Activated B cell treated with CpG ODN at 0.5 μM for 24 hours (primary cell): ENCODE measurements at regions not wholly inside any gene's neighbourhood (a gene's known extent, or its start where the extent isn't known, plus 50 kb on each side); places are given as distances from the start of the nearest gene placed in this dataset.

ENCODE experiments used
- ATAC-seq: fragments of 200-7000 bp; cut with Tn5 transposase; one replicate; pipeline ENCODE4 v1.10.0; 2021; ENCODE audit warnings: low read depth, mild to moderate bottlenecking, moderate library complexity
- CTCF ChIA-PET: fragments of 350-600 bp; sonication (Branson Sonifier 250); formaldehyde crosslinking; loops from one replicate; lab custom pipeline; 2021; ENCODE audit warnings: antibody characterized with exemption; lab: Charles Lee
- POLR2A ChIA-PET: fragments of 350-600 bp; sonication (Branson Sonifier 250); formaldehyde crosslinking; loops from one replicate; lab custom pipeline; 2021; ENCODE audit warnings: antibody characterized with exemption; lab: Charles Lee
- DNase-seq: peaks from one replicate; pipeline ENCODE4 v3.0.0; 2022
- H3K27ac Mint-ChIP-seq: one replicate; pipeline ENCODE4 v1.8.0; 2020; ENCODE audit warnings: mixed read lengths
- H3K27me3 Mint-ChIP-seq: one replicate; pipeline ENCODE4 v1.8.0; 2021; ENCODE audit warnings: mixed read lengths
- H3K36me3 Mint-ChIP-seq: one replicate; pipeline ENCODE4 v1.8.0; 2021; ENCODE audit warnings: low read depth, mixed read lengths
- H3K4me1 Mint-ChIP-seq: one replicate; pipeline ENCODE4 v1.8.0; 2021; ENCODE audit warnings: mixed read lengths
- H3K4me3 Mint-ChIP-seq: one replicate; pipeline ENCODE4 v1.8.0; 2020; ENCODE audit warnings: mild to moderate bottlenecking, mixed read lengths
- H3K9me3 Mint-ChIP-seq: one replicate; pipeline ENCODE4 v1.8.0; 2020; ENCODE audit warnings: mixed read lengths
- intact Hi-C: fragments of 100-400 bp; cut with micrococcal nuclease; formaldehyde crosslinking; loops from one replicate; pipeline ENCODE4 v1.15.1; 2024
- TF ChIP-seq, protein P1 (sequence below): fragments of 200-600 bp; IDR thresholded peaks from one replicate; pipeline ENCODE4 v1.8.0; 2022; ENCODE audit warnings: antibody characterized with exemption, mild to moderate bottlenecking

DNA sequence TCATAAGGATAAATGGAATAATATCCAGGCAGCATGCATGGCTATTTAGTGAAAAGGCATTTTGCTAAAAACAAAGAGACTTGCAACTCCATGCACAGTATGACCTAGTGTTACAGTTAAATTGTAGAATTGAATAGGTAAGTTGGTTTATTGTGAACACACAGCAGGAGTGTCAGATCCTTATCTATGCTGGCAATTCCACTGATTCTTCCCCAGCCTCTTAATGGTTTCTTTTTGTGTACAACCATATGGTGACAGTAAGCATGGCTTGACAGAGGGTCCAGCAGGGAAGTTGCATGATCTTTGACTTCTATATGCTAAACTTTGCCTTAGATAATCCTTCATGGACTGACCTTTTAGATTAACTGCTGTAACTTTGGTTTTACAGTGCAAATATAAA lies 936.6 kb upstream of the EPHA5 start:
- CTCF ChIA-PET, result no interaction called here
- intact Hi-C loops, result no loop called here
- no peak for ATAC-seq
- TF ChIP-seq, protein P1, sequence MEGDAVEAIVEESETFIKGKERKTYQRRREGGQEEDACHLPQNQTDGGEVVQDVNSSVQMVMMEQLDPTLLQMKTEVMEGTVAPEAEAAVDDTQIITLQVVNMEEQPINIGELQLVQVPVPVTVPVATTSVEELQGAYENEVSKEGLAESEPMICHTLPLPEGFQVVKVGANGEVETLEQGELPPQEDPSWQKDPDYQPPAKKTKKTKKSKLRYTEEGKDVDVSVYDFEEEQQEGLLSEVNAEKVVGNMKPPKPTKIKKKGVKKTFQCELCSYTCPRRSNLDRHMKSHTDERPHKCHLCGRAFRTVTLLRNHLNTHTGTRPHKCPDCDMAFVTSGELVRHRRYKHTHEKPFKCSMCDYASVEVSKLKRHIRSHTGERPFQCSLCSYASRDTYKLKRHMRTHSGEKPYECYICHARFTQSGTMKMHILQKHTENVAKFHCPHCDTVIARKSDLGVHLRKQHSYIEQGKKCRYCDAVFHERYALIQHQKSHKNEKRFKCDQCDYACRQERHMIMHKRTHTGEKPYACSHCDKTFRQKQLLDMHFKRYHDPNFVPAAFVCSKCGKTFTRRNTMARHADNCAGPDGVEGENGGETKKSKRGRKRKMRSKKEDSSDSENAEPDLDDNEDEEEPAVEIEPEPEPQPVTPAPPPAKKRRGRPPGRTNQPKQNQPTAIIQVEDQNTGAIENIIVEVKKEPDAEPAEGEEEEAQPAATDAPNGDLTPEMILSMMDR, result no peak
- POLR2A ChIA-PET, result no interaction called here
- no peaks in the 10 kb centered on the region for H3K4me1 Mint-ChIP-seq
- no peak for DNase-seq
- H3K27me3 Mint-ChIP-seq, result no peaks in the 10 kb centered on the region
- H3K9me3 Mint-ChIP-seq, result no peaks in the 10 kb centered on the region
- H3K36me3 Mint-ChIP-seq, result no peaks in the 10 kb centered on the region
- no peak overlapping the region for H3K4me3 Mint-ChIP-seq
- H3K27ac Mint-ChIP-seq, result no peak overlapping the region

DNA sequence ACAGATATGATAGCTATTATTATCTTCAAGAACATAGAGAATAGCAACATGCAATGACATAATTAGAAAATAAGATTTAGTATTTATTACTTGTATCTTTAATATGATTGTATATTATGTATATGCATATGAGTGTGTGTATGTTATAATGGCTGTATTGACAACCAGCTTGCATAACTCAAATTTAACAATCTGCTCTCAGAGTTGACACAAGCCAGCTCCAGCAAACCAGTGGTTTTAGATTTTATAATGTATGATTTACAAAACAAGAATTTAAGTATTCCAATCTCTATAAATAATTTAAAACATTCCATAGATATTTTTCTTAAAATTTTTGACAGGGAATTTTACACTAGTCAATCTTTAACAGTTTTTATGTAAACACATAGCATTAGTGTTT lies 935.9 kb upstream of the EPHA5 start:
- no peak overlapping the region for H3K4me3 Mint-ChIP-seq
- intact Hi-C loops, result no loop called here
- H3K36me3 Mint-ChIP-seq, result no peaks in the 10 kb centered on the region
- CTCF ChIA-PET, result no interaction called here
- no peak overlapping the region for H3K27ac Mint-ChIP-seq
- no peak for ATAC-seq
- no peak for DNase-seq
- POLR2A ChIA-PET, result no interaction called here
- no peaks in the 10 kb centered on the region for H3K9me3 Mint-ChIP-seq
- H3K4me1 Mint-ChIP-seq, result no peaks in the 10 kb centered on the region
- H3K27me3 Mint-ChIP-seq, result no peaks in the 10 kb centered on the region
- TF ChIP-seq, protein P1, result no peak

DNA sequence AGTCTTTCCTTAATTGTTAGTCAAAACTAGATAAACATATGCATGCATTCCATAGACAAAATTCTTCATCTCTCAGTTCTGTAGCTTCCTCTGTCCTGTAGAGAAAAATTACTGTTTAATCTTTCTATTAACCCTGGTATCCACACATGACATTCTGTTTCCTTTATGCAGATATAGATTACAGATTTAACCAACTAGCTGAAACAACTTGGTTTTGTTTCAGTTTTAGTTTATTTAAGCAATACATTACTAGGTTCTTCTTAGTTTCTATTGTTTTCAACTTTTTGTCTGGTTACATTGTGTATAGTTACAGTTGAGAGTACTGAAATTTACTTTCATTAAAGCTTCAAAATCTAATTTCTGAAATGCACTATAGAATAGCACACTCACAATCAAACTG lies 933.9 kb upstream of the EPHA5 start:
- intact Hi-C loops, result no loop called here
- POLR2A ChIA-PET, result no interaction called here
- ATAC-seq (no peak), DNase-seq (no peak)
- no peak overlapping the region for H3K27ac Mint-ChIP-seq
- H3K9me3 Mint-ChIP-seq, result no peaks in the 10 kb centered on the region
- TF ChIP-seq, protein P1, result no peak
- no peaks in the 10 kb centered on the region for H3K27me3 Mint-ChIP-seq
- no peaks in the 10 kb centered on the region for H3K4me1 Mint-ChIP-seq
- no peak overlapping the region for H3K4me3 Mint-ChIP-seq
- no peaks in the 10 kb centered on the region for H3K36me3 Mint-ChIP-seq
- CTCF ChIA-PET, result no interaction called here

DNA sequence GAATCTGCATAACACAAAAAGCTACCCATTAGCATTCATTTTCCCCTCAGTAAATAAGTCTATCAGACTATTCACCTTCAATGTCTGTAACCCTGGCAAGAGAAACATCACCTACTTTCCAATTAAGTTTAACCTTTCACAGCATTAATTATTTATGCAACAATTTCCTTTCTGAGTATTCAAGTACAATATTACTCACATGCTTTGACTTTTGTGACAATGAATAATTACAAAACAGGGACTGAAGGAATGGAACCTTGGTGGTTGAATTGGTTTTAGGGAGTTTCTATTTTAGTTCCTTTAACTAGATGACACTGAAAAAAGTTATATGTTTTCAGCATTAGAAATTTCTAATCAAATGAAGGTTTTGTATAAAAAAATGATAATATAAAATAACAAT lies 932.3 kb upstream of the EPHA5 start:
- no peak for DNase-seq
- TF ChIP-seq, protein P1, result no peak
- H3K27ac Mint-ChIP-seq, result no peak overlapping the region
- H3K4me3 Mint-ChIP-seq, result no peak overlapping the region
- intact Hi-C loops, result no loop called here
- ChIA-PET CTCF (no interaction called here), POLR2A (no interaction called here)
- ATAC-seq, result no peak
- H3K9me3 Mint-ChIP-seq, result no peaks in the 10 kb centered on the region
- H3K27me3 Mint-ChIP-seq, result no peaks in the 10 kb centered on the region
- H3K36me3 Mint-ChIP-seq, result no peaks in the 10 kb centered on the region
- no peaks in the 10 kb centered on the region for H3K4me1 Mint-ChIP-seq

DNA sequence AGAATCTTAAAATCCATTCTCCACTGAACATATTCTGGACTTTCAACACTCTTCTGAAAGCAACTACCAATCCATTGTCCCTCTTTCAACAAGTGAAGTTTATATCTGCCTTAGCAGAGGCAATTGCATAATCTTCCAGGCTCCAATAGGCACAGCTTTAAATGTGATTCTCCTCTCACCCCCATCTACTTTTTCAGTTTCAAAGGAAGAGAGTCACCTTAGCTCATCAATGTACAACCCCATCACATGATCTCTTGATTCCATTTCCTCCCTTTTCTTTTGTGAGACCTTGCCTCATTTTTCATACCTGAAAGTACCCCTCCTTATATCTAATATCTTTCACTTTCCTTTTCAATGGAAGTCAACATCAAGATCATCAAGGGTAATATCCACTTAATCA lies 921.7 kb upstream of the EPHA5 start:
- DNase-seq (no peak), ATAC-seq (no peak)
- Mint-ChIP-seq H3K4me1 (no peaks in the 10 kb centered on the region), H3K27ac (no peak overlapping the region), H3K9me3 (peaks cover 3% of the 10 kb centered on the region), H3K4me3 (no peak overlapping the region), H3K36me3 (no peaks in the 10 kb centered on the region), H3K27me3 (no peaks in the 10 kb centered on the region)
- CTCF ChIA-PET, result no interaction called here
- intact Hi-C loops, result no loop called here
- TF ChIP-seq, protein P1, result no peak
- POLR2A ChIA-PET, result no interaction called here
